Spleen (tissue), 4 donors: ENCODE measurements at regions not wholly inside any gene's neighbourhood (a gene's known extent, or its start where the extent isn't known, plus 50 kb on each side); places are given as distances from the start of the nearest gene placed in this dataset.

Experiments
- small RNA-seq, 4 donors: library from RNA; depleted of rRNA; stranded (forward); fragments of <200 nt; gene quantifications; one replicate each; pipeline ENCODE3, GENCODE V24; 2016

Small RNAs in the stretch of these regions (small RNA-seq; reads per million reads assigned to genes)
- 0 reads per million in 4 donors for gene AC140063.1
- gene RNA5SP376, result 0 reads per million in 4 donors
